SK-N-SH treated with all-trans-retinoic acid at 6 μM for 48 hours (cell line): ENCODE measurements at regions not wholly inside any gene's neighbourhood (a gene's known extent, or its start where the extent isn't known, plus 50 kb on each side); places are given as distances from the start of the nearest gene placed in this dataset.

Experiments used
- ARNTL ChIP-seq: fragments of 450-650 bp; formaldehyde crosslinking; IDR thresholded peaks from 2 replicates; pipeline ENCODE4 v1.5.0; 2020; ENCODE audit warnings: low read depth, mild to moderate bottlenecking, moderate library complexity, borderline replicate concordance
- CREB5 ChIP-seq: fragments of 250-450 bp; sonication (Bioruptor Pico); IDR thresholded peaks from 2 replicates; pipeline ENCODE4 v1.5.1; 2020; ENCODE audit warnings: low read depth, mild to moderate bottlenecking, moderate library complexity
- CSRNP3 ChIP-seq: fragments of 250-450 bp; sonication (Bioruptor Pico); IDR thresholded peaks from 2 replicates; pipeline ENCODE4 v1.5.1; 2021; ENCODE audit warnings: mild to moderate bottlenecking, moderate library complexity
- PATZ1 ChIP-seq: fragments of 250-450 bp; sonication (Bioruptor Pico); IDR thresholded peaks from 2 replicates; pipeline ENCODE4 v1.8.0; 2020; ENCODE audit warnings: mild to moderate bottlenecking, moderate library complexity, borderline replicate concordance
- TOX ChIP-seq: fragments of 250-450 bp; sonication (Bioruptor Pico); IDR thresholded peaks from 2 replicates; pipeline ENCODE4 v1.8.0; 2021; ENCODE audit warnings: mild to moderate bottlenecking, moderate library complexity, borderline replicate concordance

DNA sequence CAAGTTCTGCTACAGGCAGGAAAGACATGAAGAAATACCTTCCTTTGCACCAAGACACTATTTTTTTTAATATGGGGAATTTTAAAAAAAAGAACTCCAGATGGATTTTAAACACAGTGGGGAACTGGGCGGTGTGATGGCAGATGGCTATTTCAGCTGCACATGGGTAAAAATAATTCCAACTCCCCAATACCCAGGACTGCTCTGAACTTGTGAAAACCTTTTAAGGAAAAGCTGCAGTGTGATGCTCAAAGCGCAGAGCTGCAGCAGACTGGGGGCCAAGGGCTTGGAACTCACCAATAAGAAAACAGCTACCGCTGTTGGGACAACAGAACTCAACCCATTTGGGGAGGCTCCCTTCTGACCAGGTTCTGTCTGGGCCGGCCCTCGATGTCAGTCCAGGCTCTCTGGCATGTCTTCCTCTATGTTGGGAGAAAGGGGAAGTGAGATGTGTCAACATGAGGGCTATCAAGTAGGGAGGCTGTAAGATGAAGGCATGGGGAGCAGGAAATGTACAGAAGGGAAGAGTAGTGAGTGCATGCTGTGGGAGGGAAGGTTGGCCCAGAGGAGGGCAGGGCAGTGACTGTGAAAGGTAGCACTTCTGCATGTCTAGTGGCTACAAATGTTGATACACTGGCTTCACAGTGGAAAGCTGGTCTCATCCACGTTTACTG is 64.0 kb upstream of the SLC14A2 start:
- TF ChIP-seq TOX (no peak), PATZ1 (no peak), CREB5 (CRISPR knock-in tag) (no peak), CSRNP3 (CRISPR knock-in tag) (no peak), ARNTL (CRISPR knock-in tag) (no peak)
